Loucy (cell line): ENCODE measurements at regions not wholly inside any gene's neighbourhood (a gene's known extent, or its start where the extent isn't known, plus 50 kb on each side); places are given as distances from the start of the nearest gene placed in this dataset.

ENCODE experiments used
- H2AFZ ChIP-seq: fragments of 200-600 bp; sonication (generic); 2 replicates; pipeline ENCODE4 v1.6.0; 2016; ENCODE audit warnings: antibody characterized with exemption, mild to moderate bottlenecking, low read length, moderate library complexity
- H3F3A ChIP-seq: fragments of 200-600 bp; 2 replicates; pipeline ENCODE4 v1.6.0; 2016; ENCODE audit warnings: antibody characterized with exemption, low read depth, mild to moderate bottlenecking
- H3K27me3 ChIP-seq: fragments of 200-600 bp; sonication (generic); 2 replicates; pipeline ENCODE4 v1.6.1; 2014; ENCODE audit warnings: low read length, mild to moderate bottlenecking; ENCODE audit not compliant: insufficient read depth, poor library complexity, severe bottlenecking
- H3K36me3 ChIP-seq: fragments of 200-600 bp; sonication (generic); 2 replicates; pipeline ENCODE4 v1.6.1; 2016; ENCODE audit warnings: low read length; ENCODE audit not compliant: insufficient read depth
- H3K4me1 ChIP-seq: fragments of 200-600 bp; sonication (generic); 2 replicates; pipeline ENCODE4 v1.5.1; 2014; ENCODE audit warnings: low read length, mild to moderate bottlenecking; ENCODE audit not compliant: insufficient read depth, poor library complexity, severe bottlenecking
- H3K4me2 ChIP-seq: fragments of 200-600 bp; sonication (generic); 2 replicates; pipeline ENCODE4 v1.6.0; 2014; ENCODE audit warnings: antibody characterized with exemption, low read length, low read depth, mild to moderate bottlenecking; ENCODE audit not compliant: poor library complexity, severe bottlenecking
- H3K4me3 ChIP-seq: fragments of 200-600 bp; sonication (generic); 2 replicates; pipeline ENCODE4 v1.5.1; 2014; ENCODE audit warnings: low read length, mild to moderate bottlenecking, mixed read lengths; ENCODE audit not compliant: poor library complexity, severe bottlenecking
- H3K79me2 ChIP-seq: fragments of 200-600 bp; sonication (generic); 2 replicates; pipeline ENCODE4 v1.6.1; 2014; ENCODE audit warnings: low read length; ENCODE audit not compliant: insufficient read depth
- H3K9ac ChIP-seq: fragments of 200-600 bp; sonication (generic); 2 replicates; pipeline ENCODE4 v1.6.0; 2014; ENCODE audit warnings: mild to moderate bottlenecking, low read depth, low read length, moderate library complexity; ENCODE audit not compliant: poor library complexity, severe bottlenecking
- H3K9me2 ChIP-seq: fragments of 200-600 bp; sonication (generic); replicated peaks from 2 replicates; pipeline ENCODE4 v1.6.1; 2016; ENCODE audit warnings: low read depth, low read length, mixed read lengths
- H3K9me3 ChIP-seq: fragments of 200-600 bp; sonication (generic); 2 replicates; pipeline ENCODE4 v1.6.1; 2014; ENCODE audit warnings: mild to moderate bottlenecking, antibody characterized with exemption, low read length, low read depth; ENCODE audit not compliant: insufficient read depth
- H4K20me1 ChIP-seq: fragments of 200-600 bp; sonication (generic); 2 replicates; pipeline ENCODE4 v1.6.0; 2014; ENCODE audit warnings: antibody characterized with exemption, low read length, mild to moderate bottlenecking; ENCODE audit not compliant: insufficient read depth, poor library complexity, severe bottlenecking
- EZH2phosphoT487 ChIP-seq: fragments of 200-600 bp; IDR thresholded peaks from 2 replicates; pipeline ENCODE4 v1.6.1; 2018; ENCODE audit warnings: antibody characterized with exemption, mild to moderate bottlenecking, moderate library complexity, borderline replicate concordance
- TF ChIP-seq, protein P1 (sequence below): fragments of 200-600 bp; sonication (generic); conservative IDR thresholded peaks from 2 replicates; pipeline ENCODE4 v1.5.1; 2014; ENCODE audit warnings: mild to moderate bottlenecking, antibody characterized with exemption, low read length

DNA sequence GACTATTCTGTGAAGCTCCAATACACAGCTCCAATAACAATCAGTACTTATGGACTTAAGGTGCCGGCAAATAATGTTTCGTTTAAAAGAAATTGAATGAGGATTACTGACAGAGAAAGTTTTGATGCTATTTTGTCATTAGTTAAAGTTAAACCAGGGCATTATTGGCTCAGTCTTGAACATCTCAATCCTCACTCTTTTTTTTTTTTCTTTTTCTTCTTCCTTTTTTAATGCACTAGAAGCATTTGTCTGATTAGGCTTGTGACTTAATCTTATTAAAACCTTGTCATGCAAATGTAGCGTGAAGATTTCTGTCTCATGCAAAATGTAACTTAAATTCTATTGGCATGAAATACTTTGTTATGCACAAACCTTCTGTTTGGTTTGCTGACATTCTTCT, 346.8 kb upstream of the ADGRL2 start:
- no peak overlapping the region for H3K4me3 ChIP-seq
- no peaks in the 10 kb centered on the region for H3K79me2 ChIP-seq
- H3K9me2 ChIP-seq: no peaks in the 10 kb centered on the region
- no peaks in the 10 kb centered on the region for H3K36me3 ChIP-seq
- TF ChIP-seq, protein P1, sequence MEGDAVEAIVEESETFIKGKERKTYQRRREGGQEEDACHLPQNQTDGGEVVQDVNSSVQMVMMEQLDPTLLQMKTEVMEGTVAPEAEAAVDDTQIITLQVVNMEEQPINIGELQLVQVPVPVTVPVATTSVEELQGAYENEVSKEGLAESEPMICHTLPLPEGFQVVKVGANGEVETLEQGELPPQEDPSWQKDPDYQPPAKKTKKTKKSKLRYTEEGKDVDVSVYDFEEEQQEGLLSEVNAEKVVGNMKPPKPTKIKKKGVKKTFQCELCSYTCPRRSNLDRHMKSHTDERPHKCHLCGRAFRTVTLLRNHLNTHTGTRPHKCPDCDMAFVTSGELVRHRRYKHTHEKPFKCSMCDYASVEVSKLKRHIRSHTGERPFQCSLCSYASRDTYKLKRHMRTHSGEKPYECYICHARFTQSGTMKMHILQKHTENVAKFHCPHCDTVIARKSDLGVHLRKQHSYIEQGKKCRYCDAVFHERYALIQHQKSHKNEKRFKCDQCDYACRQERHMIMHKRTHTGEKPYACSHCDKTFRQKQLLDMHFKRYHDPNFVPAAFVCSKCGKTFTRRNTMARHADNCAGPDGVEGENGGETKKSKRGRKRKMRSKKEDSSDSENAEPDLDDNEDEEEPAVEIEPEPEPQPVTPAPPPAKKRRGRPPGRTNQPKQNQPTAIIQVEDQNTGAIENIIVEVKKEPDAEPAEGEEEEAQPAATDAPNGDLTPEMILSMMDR: no peak
- TF ChIP-seq EZH2phosphoT487: no peak
- H4K20me1 ChIP-seq: no peaks in the 10 kb centered on the region
- H3K9me3 ChIP-seq: no peaks in the 10 kb centered on the region
- no peaks in the 10 kb centered on the region for H3K27me3 ChIP-seq
- H3K4me2 ChIP-seq: no peak overlapping the region
- H3K9ac ChIP-seq: no peak overlapping the region
- H2AFZ ChIP-seq: no peak overlapping the region
- H3K4me1 ChIP-seq: no peaks in the 10 kb centered on the region
- H3F3A ChIP-seq: no peaks in the 10 kb centered on the region

DNA sequence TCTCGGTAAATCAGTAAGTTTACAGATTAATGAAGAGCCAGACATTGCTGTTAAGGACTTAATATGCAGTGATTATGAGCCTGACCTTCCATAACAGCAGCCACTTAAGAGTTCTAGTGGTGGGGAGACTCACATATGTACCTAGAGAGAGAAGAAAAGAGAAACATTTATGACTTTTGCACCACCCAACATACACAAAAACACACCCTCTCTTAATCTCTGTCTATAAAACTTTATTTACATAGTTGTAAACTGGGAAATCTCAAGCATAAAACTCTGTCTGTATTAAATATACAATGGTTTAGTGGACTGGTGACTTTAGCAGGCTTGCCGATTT, 347.4 kb upstream of the ADGRL2 start:
- no peaks in the 10 kb centered on the region for H3K4me1 ChIP-seq
- H3K36me3 ChIP-seq: no peaks in the 10 kb centered on the region
- H3F3A ChIP-seq: no peaks in the 10 kb centered on the region
- no peaks in the 10 kb centered on the region for H4K20me1 ChIP-seq
- H3K4me2 ChIP-seq: no peak overlapping the region
- H3K9me3 ChIP-seq: no peaks in the 10 kb centered on the region
- no peak overlapping the region for H3K4me3 ChIP-seq
- H3K9ac ChIP-seq: no peak overlapping the region
- no peaks in the 10 kb centered on the region for H3K9me2 ChIP-seq
- TF ChIP-seq EZH2phosphoT487: no peak
- TF ChIP-seq, protein P1: no peak
- H3K79me2 ChIP-seq: no peaks in the 10 kb centered on the region
- H3K27me3 ChIP-seq: no peaks in the 10 kb centered on the region
- no peak overlapping the region for H2AFZ ChIP-seq

DNA sequence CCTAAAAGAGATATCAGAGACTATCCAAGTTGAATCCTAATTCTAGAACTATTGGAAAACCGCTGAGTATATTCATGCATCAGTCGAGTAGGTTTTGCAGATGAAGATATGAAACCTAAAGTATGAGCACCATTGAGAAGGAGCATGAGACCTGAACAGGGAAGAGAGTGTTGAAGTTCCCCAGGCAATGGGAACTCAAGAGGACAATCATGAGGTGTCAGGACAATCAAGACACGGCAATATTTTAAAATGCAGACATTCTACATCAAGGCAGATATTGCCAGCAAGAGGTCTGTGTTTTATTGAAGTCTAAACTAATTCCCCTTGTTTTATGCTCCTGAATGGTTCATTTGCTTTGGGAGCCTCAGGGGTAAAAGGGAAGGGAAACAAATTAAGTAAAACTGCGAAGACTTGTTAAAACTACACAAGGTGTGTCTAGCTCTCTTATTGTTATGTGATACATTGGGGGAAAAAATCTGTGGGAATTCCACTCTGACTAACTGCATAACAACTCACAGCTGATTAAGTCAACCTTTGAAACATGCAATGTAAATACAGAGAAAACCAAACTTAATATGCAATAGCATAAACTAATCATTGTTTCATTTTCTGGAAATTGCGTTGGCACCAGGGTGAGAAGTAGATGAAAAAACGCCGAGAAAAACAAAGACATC, 347.9 kb upstream of the ADGRL2 start:
- H3K27me3 ChIP-seq: no peaks in the 10 kb centered on the region
- H3K36me3 ChIP-seq: no peaks in the 10 kb centered on the region
- no peak overlapping the region for H3K9ac ChIP-seq
- H3K4me1 ChIP-seq: no peaks in the 10 kb centered on the region
- no peak overlapping the region for H2AFZ ChIP-seq
- H3K9me2 ChIP-seq: no peaks in the 10 kb centered on the region
- no peaks in the 10 kb centered on the region for H3F3A ChIP-seq
- TF ChIP-seq, protein P1: no peak
- no peak for TF ChIP-seq EZH2phosphoT487
- H4K20me1 ChIP-seq: no peaks in the 10 kb centered on the region
- H3K9me3 ChIP-seq: no peaks in the 10 kb centered on the region
- H3K79me2 ChIP-seq: no peaks in the 10 kb centered on the region
- H3K4me3 ChIP-seq: no peak overlapping the region
- H3K4me2 ChIP-seq: no peak overlapping the region
